Fibroblast of lung (primary cell): ENCODE measurements at regions not wholly inside any gene's neighbourhood (a gene's known extent, or its start where the extent isn't known, plus 50 kb on each side); places are given as distances from the start of the nearest gene placed in this dataset.

Experiments used
- CTCF ChIP-seq, 2 donors: IDR thresholded peaks in 1 of 2; conservative IDR thresholded peaks in 1 of 2; 1 replicate in 1 of 2; 2 replicates in 1 of 2; pipeline ENCODE4 v1.5.1; 2011 to 2012; ENCODE audit warnings: low read length in 2 of 2, control low read depth in 1 of 2, inconsistent platforms in 1 of 2, low read depth in 1 of 2, mild to moderate bottlenecking in 1 of 2
- EZH2 ChIP-seq: IDR thresholded peaks from 2 replicates; pipeline ENCODE4 v1.5.1; 2012; ENCODE audit warnings: low read length, control low read depth, mild to moderate bottlenecking; ENCODE audit errors: missing control alignments

DNA sequence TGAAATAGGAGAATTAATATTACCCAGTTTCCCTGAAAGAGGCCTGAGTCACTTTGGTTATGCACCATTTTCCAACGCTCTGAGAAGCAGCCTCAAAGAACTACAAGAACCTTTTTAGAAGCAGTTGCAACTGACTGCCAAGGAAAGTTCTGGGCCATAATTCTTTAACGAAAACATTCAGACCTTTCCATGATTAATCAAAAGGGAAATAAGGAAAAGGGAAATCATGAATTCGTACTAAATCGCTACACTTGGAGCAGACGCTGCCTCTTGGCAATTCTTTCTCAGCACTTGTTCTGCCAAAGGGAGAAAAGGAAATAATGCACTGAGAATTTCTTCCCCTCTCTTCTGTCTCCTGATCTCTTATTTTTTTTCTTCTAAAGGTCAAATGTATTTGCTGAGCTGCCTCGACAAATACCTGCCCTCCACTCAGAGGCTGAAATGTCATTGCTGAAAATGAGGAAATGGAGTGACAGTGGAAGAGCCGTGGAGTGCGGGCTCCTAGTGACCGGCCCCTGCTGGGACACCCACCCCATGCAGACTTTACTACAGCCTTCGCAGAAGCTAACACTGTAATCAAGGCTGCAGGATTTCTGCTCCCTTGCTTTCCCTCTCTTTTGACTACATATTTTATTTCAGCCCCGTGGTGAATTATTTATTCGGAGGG is 67.9 kb upstream of the GALNT2 start:
- TF ChIP-seq CTCF (conservative IDR thresholded peaks at IDR 0.05 in 1 of 2, IDR thresholded peaks at IDR 0.05 in 1 of 2; ENCODE audit: low read depth in 1 of 2, low read length in 2 of 2) (no peak), EZH2 (no peak)
